ENCODE measurements at regions not wholly inside any gene's neighbourhood (a gene's known extent, or its start where the extent isn't known, plus 50 kb on each side); places are given as distances from the start of the nearest gene placed in this dataset.

DNA sequence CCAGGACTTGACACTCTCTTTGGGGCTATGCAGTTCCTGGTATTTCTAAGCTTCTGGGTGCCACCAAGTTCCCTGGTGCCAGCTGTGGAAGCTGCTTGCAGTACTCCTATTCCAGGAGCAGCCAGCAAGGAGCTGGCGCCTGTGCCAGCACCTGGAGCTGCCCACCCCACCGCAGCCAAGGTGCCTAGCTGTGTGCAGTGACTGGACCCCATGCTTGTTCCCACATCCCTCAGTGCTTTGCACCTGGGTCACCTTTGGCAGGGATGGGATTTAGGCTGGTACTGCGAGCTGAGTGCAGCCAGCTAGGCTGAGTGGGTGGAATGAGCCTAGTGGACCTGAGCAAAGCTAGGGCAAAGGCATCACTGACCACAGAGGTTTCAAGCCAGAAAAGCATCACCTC lies 1674.9 kb downstream of the HACE1 start:
- H3K4me1 ChIP-seq (replicated peaks in 1 of 4; ENCODE audit: control insufficient read depth in 3 of 4, insufficient read depth in 4 of 4, low read length in 3 of 4): no peaks in the 10 kb centered on the region

More for the DNA sequence above, 1674.9 kb downstream of the HACE1 start:
- Histone ChIP-seq H2BK12ac (ENCODE audit: low read depth, low read length) (no peak overlapping the region), H3K27me3 (replicated peaks in 1 of 4; ENCODE audit: control insufficient read depth in 3 of 4, extremely low read depth in 1 of 4, insufficient read depth in 3 of 4, low read length in 3 of 4) (no peaks in the 10 kb centered on the region), H3K4me3 (ENCODE audit: extremely low read depth in 1 of 4, insufficient read depth in 2 of 4, low read depth in 3 of 4, low read length in 4 of 4) (no peak overlapping the region), H4K5ac (ENCODE audit: insufficient read length, low read depth, low read length) (no peak overlapping the region), H2BK20ac (ENCODE audit: low read length) (no peak overlapping the region), H4K20me1 (replicated peaks in 1 of 2; ENCODE audit: control insufficient read depth in 1 of 2, insufficient read depth in 2 of 2, low read length in 2 of 2) (peaks cover 0 to 2% of the 10 kb centered on the region in 2 experiments), H3K27ac (ENCODE audit: low read depth, low read length) (no peak overlapping the region), H3K9me3 (ENCODE audit: insufficient read depth in 2 of 2, low read depth in 1 of 2, low read length in 1 of 2) (no peaks in the 10 kb centered on the region), H3K36me3 (ENCODE audit: control insufficient read depth in 2 of 4, insufficient read depth in 4 of 4, low read length in 3 of 4) (no peaks in the 10 kb centered on the region), H3K23ac (ENCODE audit: insufficient read length) (no peak overlapping the region), H3K18ac (ENCODE audit: extremely low read depth, low read length) (no peak overlapping the region), H3K79me1 (ENCODE audit: low read depth, low read length) (no peaks in the 10 kb centered on the region), H2BK15ac (ENCODE audit: low read length) (no peak overlapping the region), H2BK120ac (replicated peaks; ENCODE audit: low read depth, low read length) (no peak overlapping the region), H3K4ac (replicated peaks; ENCODE audit: insufficient read length, low read depth, low read length) (no peak overlapping the region), H4K91ac (replicated peaks; ENCODE audit: insufficient read length, low read length) (no peak overlapping the region), H3K56ac (replicated peaks; ENCODE audit: insufficient read length, low read depth, low read length) (no peak overlapping the region), H2AFZ (ENCODE audit: low read length) (no peak overlapping the region), H2AK5ac (ENCODE audit: low read depth, low read length) (no peak overlapping the region), H3K4me2 (ENCODE audit: insufficient read depth in 1 of 2, low read depth in 2 of 2, low read length in 2 of 2) (no peak overlapping the region), H3K23me2 (ENCODE audit: low read depth, low read length) (no peaks in the 10 kb centered on the region), H2BK5ac (ENCODE audit: low read depth, low read length) (no peak overlapping the region), H3K14ac (ENCODE audit: insufficient read length) (no peak overlapping the region), H4K8ac (ENCODE audit: extremely low read depth, insufficient read depth, low read length) (no peak overlapping the region), H3K79me2 (ENCODE audit: control insufficient read depth in 1 of 2, insufficient read depth in 2 of 2, low read length in 2 of 2) (no peaks in the 10 kb centered on the region), H3K9ac (replicated peaks in 1 of 4; ENCODE audit: extremely low read depth in 1 of 4, low read depth in 3 of 4, low read length in 3 of 4) (no peak overlapping the region; a peak in 1 of 7 replicates)
- 90% methylated on average over 3 of the region's 3 CpGs; no CpG with 5 or more reads in 1 of the 2 experiments for WGBS, 2 experiments (ENCODE audit: extremely low coverage in 1 of 2, insufficient coverage in 1 of 2, insufficient read length in 1 of 2, insufficient replicate concordance in 2 of 2, low coverage in 1 of 2, low lambda C conversion rate in 2 of 2, missing lambda C conversion rate in 1 of 2)
- TF ChIP-seq SIX5 (IDR thresholded peaks at IDR 0.05; ENCODE audit: low read depth, low read length) (no peak), KDM5A (IDR thresholded peaks at IDR 0.05; ENCODE audit: low read length) (no peak), RAD21 (IDR thresholded peaks at IDR 0.05 in 1 of 2, conservative IDR thresholded peaks at IDR 0.05 in 1 of 2; ENCODE audit: low read depth in 2 of 2, low read length in 2 of 2) (no peak), YY1 (IDR thresholded peaks at IDR 0.05; ENCODE audit: low read depth, low read length) (no peak)
- TF ChIP-seq, protein P1, sequence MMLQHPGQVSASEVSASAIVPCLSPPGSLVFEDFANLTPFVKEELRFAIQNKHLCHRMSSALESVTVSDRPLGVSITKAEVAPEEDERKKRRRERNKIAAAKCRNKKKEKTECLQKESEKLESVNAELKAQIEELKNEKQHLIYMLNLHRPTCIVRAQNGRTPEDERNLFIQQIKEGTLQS (IDR thresholded peaks at IDR 0.05; ENCODE audit: insufficient read depth, low read depth, low read length): no peak
- TF ChIP-seq, protein P2, sequence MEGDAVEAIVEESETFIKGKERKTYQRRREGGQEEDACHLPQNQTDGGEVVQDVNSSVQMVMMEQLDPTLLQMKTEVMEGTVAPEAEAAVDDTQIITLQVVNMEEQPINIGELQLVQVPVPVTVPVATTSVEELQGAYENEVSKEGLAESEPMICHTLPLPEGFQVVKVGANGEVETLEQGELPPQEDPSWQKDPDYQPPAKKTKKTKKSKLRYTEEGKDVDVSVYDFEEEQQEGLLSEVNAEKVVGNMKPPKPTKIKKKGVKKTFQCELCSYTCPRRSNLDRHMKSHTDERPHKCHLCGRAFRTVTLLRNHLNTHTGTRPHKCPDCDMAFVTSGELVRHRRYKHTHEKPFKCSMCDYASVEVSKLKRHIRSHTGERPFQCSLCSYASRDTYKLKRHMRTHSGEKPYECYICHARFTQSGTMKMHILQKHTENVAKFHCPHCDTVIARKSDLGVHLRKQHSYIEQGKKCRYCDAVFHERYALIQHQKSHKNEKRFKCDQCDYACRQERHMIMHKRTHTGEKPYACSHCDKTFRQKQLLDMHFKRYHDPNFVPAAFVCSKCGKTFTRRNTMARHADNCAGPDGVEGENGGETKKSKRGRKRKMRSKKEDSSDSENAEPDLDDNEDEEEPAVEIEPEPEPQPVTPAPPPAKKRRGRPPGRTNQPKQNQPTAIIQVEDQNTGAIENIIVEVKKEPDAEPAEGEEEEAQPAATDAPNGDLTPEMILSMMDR (IDR thresholded peaks at IDR 0.05; ENCODE audit: control extremely low read depth in 1 of 3, insufficient read depth in 1 of 3, low read depth in 1 of 3, low read length in 3 of 3): no peak
- ChIA-PET POLR2A (ENCODE audit: partially characterized antibody) (no interaction called here), CTCF (ENCODE audit: partially characterized antibody) (no interaction called here)
- no peak for FAIRE-seq
- no peak for DNase-seq (ENCODE audit: low read depth in 1 of 2, low spot score in 2 of 2)

Measured in H1 (cell line).